ENCODE measurements at regions not wholly inside any gene's neighbourhood (a gene's known extent, or its start where the extent isn't known, plus 50 kb on each side); places are given as distances from the start of the nearest gene placed in this dataset.

DNA sequence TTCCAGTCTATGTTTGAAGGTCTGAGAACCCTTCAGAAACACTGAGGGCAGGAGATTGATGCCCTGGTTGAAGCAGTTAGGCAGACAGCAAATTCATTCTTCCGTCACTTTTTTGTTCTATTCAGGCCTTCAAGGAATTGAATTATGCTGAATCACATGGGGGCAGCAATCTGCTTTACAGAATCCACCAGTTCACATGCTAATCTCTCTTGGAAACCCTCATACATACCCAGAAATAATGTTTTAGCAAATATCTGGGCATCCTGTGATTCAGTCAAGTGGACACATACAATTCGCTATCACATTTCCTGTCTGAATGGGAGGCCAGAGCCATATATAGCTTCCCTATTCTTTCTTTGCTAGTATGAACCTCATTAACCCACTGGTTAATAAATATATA lies 301.4 kb upstream of the CNTNAP5 start:
- DNase-seq (ENCODE audit: low spot score) (no peak), ATAC-seq (no peak)
- Mint-ChIP-seq H3K4me3 (no peak overlapping the region), H3K4me1 (ENCODE audit: low read depth in 2 of 2) (no peaks in the 10 kb centered on the region), H3K27me3 (no peaks in the 10 kb centered on the region), H3K27ac (no peak overlapping the region), H3K36me3 (peaks cover 5% of the 10 kb centered on the region), H3K9me3 (peaks cover 9% of the 10 kb centered on the region)

DNA sequence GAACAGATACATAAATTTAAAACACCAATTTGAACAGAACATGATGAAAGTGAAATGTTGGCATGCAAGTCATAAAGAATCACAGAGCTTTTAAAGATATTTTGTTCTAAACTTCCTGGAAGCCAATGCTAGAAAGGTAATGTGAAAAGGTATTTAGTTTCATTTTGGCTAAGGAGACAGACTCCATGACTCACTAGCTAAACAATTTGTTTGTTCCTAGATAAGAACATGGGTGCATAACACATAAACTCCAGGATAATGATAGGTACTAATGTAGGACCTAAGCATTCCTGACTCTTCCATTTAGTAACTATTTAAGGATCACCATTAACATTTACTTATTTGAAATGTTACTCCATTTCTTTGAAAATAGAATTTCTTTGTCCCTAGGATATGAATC lies 292.5 kb upstream of the CNTNAP5 start:
- no peaks in the 10 kb centered on the region for H3K27me3 Mint-ChIP-seq
- H3K27ac Mint-ChIP-seq, result no peak overlapping the region
- DNase-seq (ENCODE audit: low spot score) (no peak), ATAC-seq (no peak)
- no peaks in the 10 kb centered on the region for H3K36me3 Mint-ChIP-seq
- no peak overlapping the region for H3K4me3 Mint-ChIP-seq
- H3K9me3 Mint-ChIP-seq, result peaks cover 3% of the 10 kb centered on the region
- H3K4me1 Mint-ChIP-seq (ENCODE audit: low read depth in 2 of 2), result no peaks in the 10 kb centered on the region

DNA sequence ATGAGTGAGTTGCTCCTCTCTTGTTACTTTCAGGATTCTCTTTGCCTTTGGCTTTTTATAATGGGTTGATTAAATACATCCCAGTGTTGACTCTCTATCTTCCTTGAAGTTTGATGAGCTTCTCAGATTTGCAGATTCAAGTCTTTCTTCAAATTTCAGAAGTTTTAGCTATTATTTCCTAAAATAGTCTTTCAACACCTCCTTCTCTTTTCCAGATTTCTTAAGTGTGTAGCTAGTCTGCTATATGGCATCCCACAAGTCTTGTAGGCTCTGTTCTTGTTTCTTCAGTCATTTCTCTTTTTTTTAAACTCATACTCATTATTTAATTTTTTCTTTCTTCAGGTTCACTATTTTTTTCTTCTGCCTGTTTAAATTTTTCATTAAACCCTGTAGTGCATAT lies 287.7 kb upstream of the CNTNAP5 start:
- DNase-seq (ENCODE audit: low spot score) (no peak), ATAC-seq (no peak)

DNA sequence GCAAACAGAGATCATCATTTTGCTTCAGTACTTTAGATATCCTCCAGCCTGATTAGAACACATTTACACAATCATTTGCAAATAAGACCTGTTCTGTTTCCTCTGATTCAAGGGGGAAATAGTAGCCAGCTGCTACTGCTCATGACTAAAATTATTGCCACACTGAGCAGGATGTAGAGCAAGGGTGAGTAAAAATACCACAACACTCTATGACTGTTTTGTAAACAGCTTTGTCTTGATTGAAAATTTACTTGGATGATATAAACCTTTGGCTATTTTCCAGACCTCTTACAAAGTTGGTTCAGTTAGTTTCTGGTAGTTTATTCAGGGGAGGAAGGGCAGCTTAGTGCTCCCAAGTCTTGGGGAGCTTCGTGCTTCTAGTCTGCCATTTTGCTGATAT lies 286.4 kb upstream of the CNTNAP5 start:
- DNase-seq (ENCODE audit: low spot score) (no peak), ATAC-seq (no peak)
- Mint-ChIP-seq H3K27me3 (no peaks in the 10 kb centered on the region), H3K4me1 (ENCODE audit: low read depth in 2 of 2) (no peaks in the 10 kb centered on the region), H3K36me3 (no peaks in the 10 kb centered on the region), H3K4me3 (no peak overlapping the region), H3K27ac (no peak overlapping the region), H3K9me3 (peaks cover 3% of the 10 kb centered on the region)

More for the DNA sequence above, 287.7 kb upstream of the CNTNAP5 start:
- Mint-ChIP-seq H3K27me3 (no peaks in the 10 kb centered on the region), H3K36me3 (no peaks in the 10 kb centered on the region), H3K4me3 (no peak overlapping the region), H3K4me1 (ENCODE audit: low read depth in 2 of 2) (no peaks in the 10 kb centered on the region), H3K9me3 (no peaks in the 10 kb centered on the region), H3K27ac (no peak overlapping the region)

DNA sequence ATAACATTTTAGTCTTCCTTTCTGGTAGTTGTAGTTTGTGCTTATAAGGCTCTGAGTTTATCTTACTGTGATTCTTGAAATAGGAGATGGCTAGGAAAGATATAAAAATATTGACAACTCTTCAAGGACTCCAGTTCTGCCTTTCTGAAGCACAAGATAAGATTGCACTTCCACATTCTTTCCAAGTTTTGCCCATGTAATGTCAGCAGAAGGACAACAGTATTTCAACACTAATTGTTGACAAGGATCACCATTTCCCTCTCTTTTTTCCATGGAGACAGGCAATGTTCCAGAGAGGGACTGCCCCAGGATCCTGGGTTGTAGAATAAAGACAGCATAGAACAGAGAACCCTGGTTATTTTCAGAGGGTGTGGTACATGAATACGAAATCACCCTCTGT lies 279.1 kb upstream of the CNTNAP5 start:
- no peak for ATAC-seq
- Mint-ChIP-seq H3K36me3 (no peaks in the 10 kb centered on the region), H3K4me1 (ENCODE audit: low read depth in 2 of 2) (no peaks in the 10 kb centered on the region), H3K9me3 (peaks cover 11% of the 10 kb centered on the region), H3K4me3 (no peak overlapping the region), H3K27ac (no peak overlapping the region), H3K27me3 (no peaks in the 10 kb centered on the region)
- DNase-seq (ENCODE audit: low spot score), result no peak

DNA sequence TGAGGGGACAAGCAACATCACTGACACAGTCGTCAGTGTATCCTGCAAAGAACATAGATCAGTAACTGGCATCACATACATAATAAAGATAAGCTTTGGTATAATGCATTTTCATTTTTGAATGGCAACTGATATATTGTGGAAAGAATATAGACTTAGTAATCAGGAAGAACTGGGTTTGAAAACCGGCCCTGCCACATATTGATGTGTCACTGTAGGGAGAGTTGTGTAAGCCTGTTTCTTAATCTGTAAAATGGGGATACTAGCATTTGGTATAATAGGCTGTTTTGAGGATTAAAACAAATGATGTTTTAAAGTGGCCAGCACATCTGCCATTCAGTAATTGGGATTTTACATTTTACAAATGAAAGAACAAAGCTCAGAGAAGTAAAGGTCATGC lies 277.8 kb upstream of the CNTNAP5 start:
- H3K4me3 Mint-ChIP-seq, result no peak overlapping the region
- ATAC-seq, result no peak
- no peaks in the 10 kb centered on the region for H3K36me3 Mint-ChIP-seq

DNA sequence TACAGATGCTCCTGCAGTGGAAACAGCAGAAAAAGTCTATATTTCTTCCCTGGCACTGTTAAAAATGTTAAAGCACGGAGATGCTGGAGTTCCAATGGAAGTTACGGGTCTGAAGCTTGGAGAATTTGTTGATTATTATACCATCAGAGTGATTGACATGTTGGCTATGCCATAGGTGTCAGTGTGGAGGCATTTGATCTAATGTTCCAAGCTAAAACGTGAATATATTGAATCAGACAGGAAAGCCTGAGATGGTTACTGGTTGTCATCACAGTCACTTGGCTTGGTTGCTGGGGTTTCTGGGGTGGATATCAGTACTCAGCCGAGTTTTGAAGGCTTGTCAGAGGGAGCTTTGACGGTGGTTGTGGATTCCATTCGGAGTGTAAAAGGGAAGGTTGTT lies 262.9 kb upstream of the CNTNAP5 start:
- DNase-seq (ENCODE audit: low spot score), result no peak
- no peak for ATAC-seq
- Mint-ChIP-seq H3K27ac (no peak overlapping the region), H3K27me3 (no peaks in the 10 kb centered on the region), H3K36me3 (no peaks in the 10 kb centered on the region), H3K4me3 (no peak overlapping the region), H3K4me1 (ENCODE audit: low read depth in 2 of 2) (no peaks in the 10 kb centered on the region), H3K9me3 (peaks cover 14% of the 10 kb centered on the region)

More for the DNA sequence above, 277.8 kb upstream of the CNTNAP5 start:
- Mint-ChIP-seq H3K9me3 (peaks cover 11% of the 10 kb centered on the region), H3K27me3 (no peaks in the 10 kb centered on the region), H3K4me1 (ENCODE audit: low read depth in 2 of 2) (no peaks in the 10 kb centered on the region), H3K27ac (no peak overlapping the region)
- DNase-seq (ENCODE audit: low spot score), result no peak

DNA sequence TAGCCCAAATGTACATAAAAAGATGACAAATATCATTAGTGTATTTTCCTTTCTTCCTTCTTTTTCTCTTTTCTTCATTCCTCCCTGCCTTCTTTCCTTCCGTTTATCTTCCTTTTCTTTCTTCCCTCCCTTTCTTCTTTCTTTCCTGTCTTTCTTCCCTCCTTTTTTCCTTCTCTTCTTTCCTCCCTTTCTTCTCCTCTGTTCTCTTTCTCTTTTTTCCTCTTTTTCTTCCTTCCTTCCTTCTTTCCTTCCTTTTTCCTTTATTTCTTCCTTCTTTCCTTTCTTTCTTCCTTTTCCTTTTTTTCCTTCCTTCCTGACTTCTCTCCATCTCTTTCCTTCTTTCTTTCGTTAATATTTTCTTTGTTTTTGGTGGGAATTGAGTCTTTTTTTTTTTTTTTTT lies 256.9 kb upstream of the CNTNAP5 start:
- H3K27me3 Mint-ChIP-seq, result no peaks in the 10 kb centered on the region
- H3K9me3 Mint-ChIP-seq, result peaks cover 11% of the 10 kb centered on the region
- no peaks in the 10 kb centered on the region for H3K4me1 Mint-ChIP-seq (ENCODE audit: low read depth in 2 of 2)
- ATAC-seq, result no peak
- H3K27ac Mint-ChIP-seq, result no peak overlapping the region
- no peak overlapping the region for H3K4me3 Mint-ChIP-seq
- peaks cover 5% of the 10 kb centered on the region for H3K36me3 Mint-ChIP-seq
- no peak for DNase-seq (ENCODE audit: low spot score)

DNA sequence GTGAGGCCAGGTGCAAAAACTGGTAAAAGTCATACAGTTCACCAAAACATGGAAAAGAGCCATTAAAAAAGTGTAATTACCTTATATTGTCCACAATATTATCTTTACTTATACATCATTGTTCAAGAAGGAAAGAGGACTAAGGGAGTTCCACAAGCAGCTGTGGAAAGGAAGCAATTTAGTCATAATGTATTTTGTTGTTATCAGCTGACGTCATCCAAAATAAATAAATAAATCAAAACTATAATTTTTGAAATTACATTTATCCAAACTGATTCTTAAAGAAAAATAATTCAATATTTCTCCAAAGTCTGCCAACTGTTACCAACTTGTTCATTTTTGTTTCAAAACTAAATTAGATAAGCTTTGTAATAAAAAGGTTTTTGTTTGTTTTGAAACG lies 256.1 kb upstream of the CNTNAP5 start:
- Mint-ChIP-seq H3K9me3 (peaks cover 15% of the 10 kb centered on the region), H3K4me3 (no peak overlapping the region), H3K27ac (no peak overlapping the region), H3K36me3 (peaks cover 5% of the 10 kb centered on the region), H3K27me3 (no peaks in the 10 kb centered on the region), H3K4me1 (ENCODE audit: low read depth in 2 of 2) (no peaks in the 10 kb centered on the region)
- ATAC-seq (no peak), DNase-seq (ENCODE audit: low spot score) (no peak)

DNA sequence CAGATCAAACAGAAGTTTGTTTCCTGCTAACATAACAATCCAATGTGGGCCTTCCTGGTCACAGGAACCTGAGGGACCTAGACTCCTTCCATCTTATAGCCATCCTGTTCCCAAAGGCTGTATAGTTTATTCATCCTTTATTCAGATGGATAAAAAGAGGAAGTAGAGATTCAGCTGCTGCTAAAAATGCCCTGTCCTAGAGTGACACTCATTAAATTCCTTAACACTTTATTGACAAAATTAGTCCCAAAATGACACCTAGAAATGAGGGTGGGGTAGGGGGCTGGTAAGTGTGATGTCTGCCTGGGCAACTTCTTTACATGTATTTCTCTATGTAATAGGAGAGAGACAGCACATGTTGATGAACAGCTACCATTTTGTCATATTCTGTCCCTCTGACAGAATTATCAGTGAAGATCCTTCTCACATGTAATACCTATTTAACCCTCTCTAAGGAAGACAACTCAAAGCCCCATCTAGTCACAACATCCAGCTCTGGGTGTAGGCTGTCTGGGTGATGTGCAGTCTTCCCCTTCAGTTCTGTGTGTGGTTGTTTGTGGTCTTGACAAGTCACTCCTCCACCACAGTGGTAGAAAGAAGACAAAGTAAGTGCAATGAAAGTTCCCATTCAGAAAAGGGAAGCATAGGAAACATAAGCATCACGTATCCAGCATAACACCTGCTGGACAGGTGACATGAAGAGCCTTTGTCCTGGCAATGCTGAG lies 253.9 kb upstream of the CNTNAP5 start:
- Mint-ChIP-seq H3K4me1 (ENCODE audit: low read depth in 2 of 2) (no peaks in the 10 kb centered on the region), H3K27ac (no peak overlapping the region), H3K27me3 (no peaks in the 10 kb centered on the region), H3K9me3 (peaks cover 14% of the 10 kb centered on the region), H3K36me3 (peaks cover 5% of the 10 kb centered on the region), H3K4me3 (no peak overlapping the region)
- DNase-seq (ENCODE audit: low spot score), result no peak
- no peak for ATAC-seq

DNA sequence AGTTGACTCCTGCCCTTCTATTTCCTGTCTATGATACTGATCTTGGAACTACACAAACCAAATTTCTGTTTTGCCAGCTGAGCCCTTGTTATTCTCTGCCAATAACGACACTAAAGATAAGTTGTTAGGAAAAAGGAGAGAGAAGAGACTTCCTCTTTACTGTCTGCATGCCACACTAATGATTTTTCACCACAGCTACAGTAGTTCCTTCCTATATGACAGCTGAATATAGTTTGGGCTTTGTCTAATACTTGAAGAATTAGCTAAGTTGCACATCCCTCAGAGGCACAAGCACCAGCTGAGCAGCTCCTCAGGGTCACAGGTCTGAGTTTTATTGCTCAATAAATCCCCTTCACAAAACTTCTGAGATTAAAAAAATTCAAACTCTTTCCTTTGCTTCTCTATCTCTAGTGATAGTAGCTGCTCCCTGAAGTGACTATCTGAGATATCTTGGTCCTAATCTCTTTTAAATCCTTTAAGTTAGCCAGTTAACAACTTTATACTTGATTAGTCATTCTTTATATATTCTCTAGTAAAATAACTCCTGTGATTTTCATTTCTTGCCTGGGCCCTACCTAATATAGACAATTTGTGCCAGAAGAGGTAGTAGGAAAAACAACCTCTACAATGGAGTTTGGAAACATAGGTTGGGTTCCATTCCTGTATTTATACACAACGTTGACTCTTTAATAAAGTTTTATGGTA lies 253.0 kb upstream of the CNTNAP5 start:
- no peak overlapping the region for H3K4me3 Mint-ChIP-seq
- peaks cover 14% of the 10 kb centered on the region for H3K9me3 Mint-ChIP-seq
- no peaks in the 10 kb centered on the region for H3K4me1 Mint-ChIP-seq (ENCODE audit: low read depth in 2 of 2)
- peaks cover 5% of the 10 kb centered on the region for H3K36me3 Mint-ChIP-seq
- ATAC-seq (no peak), DNase-seq (ENCODE audit: low spot score) (no peak)
- no peaks in the 10 kb centered on the region for H3K27me3 Mint-ChIP-seq
- no peak overlapping the region for H3K27ac Mint-ChIP-seq

DNA sequence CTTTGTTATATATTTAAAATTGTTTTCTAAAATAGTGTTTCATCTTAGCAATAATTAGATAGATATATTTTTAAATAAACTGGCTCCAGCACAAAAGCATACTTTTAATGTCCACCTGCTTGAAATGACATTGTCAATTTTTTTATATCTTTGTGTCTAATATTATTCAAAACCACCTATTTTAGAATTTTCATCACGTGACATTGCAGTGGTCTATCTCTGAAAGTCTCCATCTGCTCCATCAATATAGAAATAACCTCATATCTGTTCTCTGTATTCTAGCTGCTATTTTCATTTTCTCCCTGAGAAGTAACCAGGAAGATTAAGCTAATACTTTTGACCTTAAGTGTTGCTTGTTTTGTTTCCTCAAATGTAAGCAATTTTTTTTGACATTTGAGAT lies 248.0 kb upstream of the CNTNAP5 start:
- Mint-ChIP-seq H3K27me3 (no peaks in the 10 kb centered on the region), H3K27ac (no peak overlapping the region), H3K9me3 (peaks cover 11% of the 10 kb centered on the region), H3K36me3 (no peaks in the 10 kb centered on the region), H3K4me1 (ENCODE audit: low read depth in 2 of 2) (no peaks in the 10 kb centered on the region), H3K4me3 (no peak overlapping the region)
- ATAC-seq (no peak), DNase-seq (ENCODE audit: low spot score) (no peak)

DNA sequence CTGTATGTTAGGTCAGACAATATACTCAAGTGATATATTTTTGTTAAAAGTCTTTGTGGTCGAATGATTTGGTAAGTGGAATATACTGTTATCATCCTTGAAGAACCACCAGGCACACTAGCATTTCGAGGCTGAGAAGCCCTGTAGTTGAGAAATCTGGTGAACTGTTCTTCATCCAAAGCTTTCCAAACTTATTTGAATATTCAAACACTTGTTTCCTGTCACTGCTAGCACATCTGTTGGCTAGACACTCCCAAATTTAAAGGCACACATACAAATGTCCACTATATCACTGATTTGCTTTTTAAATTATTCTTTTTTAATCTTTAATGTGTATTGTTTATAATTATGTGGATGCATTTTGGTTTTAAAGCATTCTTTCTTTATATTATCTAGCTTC lies 241.9 kb upstream of the CNTNAP5 start:
- Mint-ChIP-seq H3K9me3 (peaks cover 22% of the 10 kb centered on the region), H3K27ac (no peak overlapping the region), H3K36me3 (peaks cover 9% of the 10 kb centered on the region), H3K27me3 (no peaks in the 10 kb centered on the region), H3K4me1 (ENCODE audit: low read depth in 2 of 2) (no peaks in the 10 kb centered on the region), H3K4me3 (no peak overlapping the region)
- no peak for ATAC-seq
- DNase-seq (ENCODE audit: low spot score), result no peak

DNA sequence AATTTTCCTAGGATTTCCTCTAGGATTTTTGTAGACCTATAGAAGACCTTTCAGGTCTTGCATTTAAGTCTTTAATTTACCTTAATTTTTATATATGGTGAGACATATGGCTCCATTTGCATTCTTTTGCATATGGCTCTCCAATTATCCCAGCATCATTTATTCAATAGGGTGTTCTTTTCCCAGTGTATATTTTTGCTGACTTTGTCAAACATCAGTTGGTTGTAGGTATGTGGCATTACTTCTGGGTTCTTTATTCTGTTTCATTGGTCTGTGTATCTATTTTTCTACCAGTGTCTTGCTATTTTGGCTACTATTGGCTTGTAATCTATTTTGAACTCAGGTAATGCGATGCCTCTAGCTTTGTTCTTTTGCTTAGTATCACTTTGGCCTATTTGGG lies 239.8 kb upstream of the CNTNAP5 start:
- ATAC-seq (no peak), DNase-seq (ENCODE audit: low spot score) (no peak)
- Mint-ChIP-seq H3K36me3 (peaks cover 9% of the 10 kb centered on the region), H3K27ac (no peak overlapping the region), H3K9me3 (peaks cover 25% of the 10 kb centered on the region), H3K4me3 (no peak overlapping the region), H3K27me3 (no peaks in the 10 kb centered on the region), H3K4me1 (ENCODE audit: low read depth in 2 of 2) (no peaks in the 10 kb centered on the region)

DNA sequence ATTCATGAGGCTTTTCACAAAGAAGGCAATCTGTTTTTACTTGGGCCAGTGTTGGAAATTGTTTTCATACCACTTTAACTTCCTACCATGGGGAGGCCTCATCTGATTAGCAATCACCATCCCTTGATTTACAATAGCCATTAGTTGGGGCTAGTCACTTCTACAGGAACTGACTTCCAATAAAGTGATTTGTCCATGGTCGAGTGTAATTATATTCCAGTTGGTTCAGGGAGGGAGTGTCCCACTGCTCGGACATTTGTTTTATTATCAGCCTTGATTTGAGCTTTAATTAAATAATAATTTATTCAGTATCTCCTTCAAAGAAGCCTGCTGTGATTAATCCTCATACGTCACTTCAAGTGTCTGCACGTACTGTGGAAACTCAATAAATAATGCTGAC lies 233.9 kb upstream of the CNTNAP5 start:
- ATAC-seq (no peak), DNase-seq (ENCODE audit: low spot score) (no peak)
- Mint-ChIP-seq H3K9me3 (peaks cover 26% of the 10 kb centered on the region), H3K27me3 (no peaks in the 10 kb centered on the region), H3K36me3 (peaks cover 8% of the 10 kb centered on the region), H3K4me1 (ENCODE audit: low read depth in 2 of 2) (no peaks in the 10 kb centered on the region), H3K27ac (no peak overlapping the region), H3K4me3 (no peak overlapping the region)

Measured in natural killer cell treated with Interleukin-12 subunit alpha and Interleukin-12 subunit beta and Interleukin-15 and Interleukin-18, amount 100 ng/mL, for 72 hours (primary cell).